Ascending aorta (tissue), 2 donors: ENCODE measurements at regions not wholly inside any gene's neighbourhood (a gene's known extent, or its start where the extent isn't known, plus 50 kb on each side); places are given as distances from the start of the nearest gene placed in this dataset.

Experiments
- DNase-seq, 2 donors: peaks; one replicate each; pipeline ENCODE4 v3.0.0-alpha.2; 2019; ENCODE audit warnings: low spot score in 2 of 2
- H3K27ac ChIP-seq, 2 donors: fragments of 200-600 bp; sonication (generic); one replicate each; pipeline ENCODE4 v1.5.1; 2016 to 2017; ENCODE audit warnings: mild to moderate bottlenecking in 1 of 2
- H3K27me3 ChIP-seq: fragments of 200-600 bp; sonication (generic); one replicate; pipeline ENCODE4 v1.5.1; 2017
- H3K36me3 ChIP-seq, 2 donors: fragments of 200-600 bp; sonication (generic); one replicate each; pipeline ENCODE4 v1.5.1; 2016
- H3K4me1 ChIP-seq, 2 donors: fragments of 200-600 bp; sonication (generic); one replicate each; pipeline ENCODE4 v1.5.1; 2016 to 2017; ENCODE audit warnings: mild to moderate bottlenecking in 1 of 2
- H3K4me3 ChIP-seq, 2 donors: fragments of 200-600 bp; sonication (generic); one replicate each; pipeline ENCODE4 v1.5.1; 2016 to 2017; ENCODE audit warnings: mild to moderate bottlenecking in 1 of 2
- H3K9me3 ChIP-seq, 2 donors: fragments of 200-600 bp; sonication (generic); one replicate each; pipeline ENCODE4 v1.5.1; 2016
- CTCF ChIP-seq, 3 experiments: fragments of 200-600 bp in 2 of 3; fragments of 450-650 bp in 1 of 3; sonication (generic) in 2 of 3; IDR thresholded peaks; one replicate each; pipeline ENCODE4 v1.5.1; 2016 to 2019; ENCODE audit warnings: antibody characterized with exemption in 3 of 3, mild to moderate bottlenecking in 1 of 3, moderate library complexity in 1 of 3
- intact Hi-C: fragments of 100-400 bp; cut with DNase I; formaldehyde crosslinking; loops from one replicate; pipeline ENCODE4 v1.15.1; 2023

DNA sequence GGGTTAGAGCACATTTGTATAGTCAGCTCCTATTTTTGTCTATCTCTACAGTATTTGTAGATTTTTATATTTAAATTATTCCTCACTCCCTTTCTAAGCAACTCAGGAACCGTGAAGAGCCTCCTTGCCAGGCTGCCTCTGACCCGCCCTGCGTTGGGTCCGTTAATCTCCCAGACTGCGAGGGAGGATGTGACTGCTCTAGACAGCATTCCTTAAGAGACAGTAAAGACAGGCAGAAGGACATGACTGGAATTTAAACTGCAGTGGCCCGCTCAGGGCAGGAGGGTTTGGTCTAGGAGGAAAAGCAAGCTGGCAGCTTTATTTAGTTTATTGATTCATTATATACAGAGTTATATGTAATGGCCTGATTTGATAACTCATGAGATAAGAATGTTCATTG, 413.7 kb downstream of the TMEM135 start:
- DNase-seq = no peak
- Histone ChIP-seq H3K9me3 (no peaks in the 10 kb centered on the region), H3K36me3 (no peaks in the 10 kb centered on the region), H3K27me3 (no peaks in the 10 kb centered on the region), H3K4me3 (no peak overlapping the region), H3K27ac (no peak overlapping the region), H3K4me1 (no peaks in the 10 kb centered on the region)
- TF ChIP-seq CTCF (IDR thresholded peaks at IDR 0.05) = no peak
- intact Hi-C loops = no loop called here

DNA sequence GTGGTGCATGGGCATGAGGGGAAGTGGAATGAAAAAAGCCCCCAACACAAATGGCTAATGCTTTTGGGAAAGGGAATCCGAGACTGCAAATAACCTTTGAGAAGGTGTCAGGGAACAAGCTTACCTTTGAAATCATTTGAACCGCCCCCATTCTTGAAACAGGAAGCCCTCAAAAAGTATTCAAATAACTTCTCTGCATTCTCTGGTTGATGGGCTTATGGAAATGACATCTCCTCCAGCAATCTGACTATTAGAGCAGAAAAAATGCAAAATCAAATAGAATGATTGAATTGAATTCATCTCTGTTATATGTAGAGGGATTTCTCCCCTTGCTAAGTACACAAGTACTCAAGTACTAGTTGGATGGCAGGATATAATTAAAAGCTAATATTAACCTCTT, 409.9 kb downstream of the TMEM135 start:
- Histone ChIP-seq H3K27ac (no peak overlapping the region), H3K4me3 (no peak overlapping the region), H3K27me3 (no peaks in the 10 kb centered on the region), H3K9me3 (no peaks in the 10 kb centered on the region), H3K36me3 (no peaks in the 10 kb centered on the region), H3K4me1 (no peaks in the 10 kb centered on the region)
- DNase-seq = no peak
- TF ChIP-seq CTCF (IDR thresholded peaks at IDR 0.05) = no peak
- intact Hi-C loops = no loop called here

- intact Hi-C loops = no loop called here
- H3K9me3 ChIP-seq = no peaks in the 10 kb centered on the region
- no peak overlapping the region for H3K27ac ChIP-seq
- DNase-seq = no peak
- H3K36me3 ChIP-seq = no peaks in the 10 kb centered on the region
- TF ChIP-seq CTCF (IDR thresholded peaks at IDR 0.05) = no peak
- H3K4me3 ChIP-seq = no peak overlapping the region
- no peaks in the 10 kb centered on the region for H3K27me3 ChIP-seq
- peaks cover 0 to 13% of the 10 kb centered on the region in 2 donors for H3K4me1 ChIP-seq
These were observed 407.3 kb downstream of the TMEM135 start for GRCh38 chr11:87444993-87445392.

DNA sequence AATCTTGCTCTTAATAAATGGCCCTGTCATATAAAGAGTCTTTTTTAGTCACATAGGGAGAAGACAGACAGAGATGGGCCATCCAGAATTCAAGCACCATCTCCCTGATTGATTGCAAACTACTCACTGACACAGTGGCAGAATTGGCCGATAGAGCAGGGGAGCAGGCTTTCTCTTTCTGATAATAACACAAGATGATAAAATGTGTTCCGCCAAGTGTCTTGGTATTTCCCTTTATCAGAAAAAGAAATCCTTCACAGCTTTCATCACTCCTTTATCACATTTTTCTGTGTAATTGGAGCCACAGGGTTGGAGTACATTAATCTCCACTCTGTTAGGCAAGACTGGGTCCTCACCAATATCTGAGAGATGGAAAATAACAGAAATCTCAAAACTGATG, 406.0 kb downstream of the TMEM135 start:
- no peak for DNase-seq
- no peak for TF ChIP-seq CTCF (IDR thresholded peaks at IDR 0.05)
- Histone ChIP-seq H3K4me3 (no peak overlapping the region), H3K27me3 (no peaks in the 10 kb centered on the region), H3K36me3 (no peaks in the 10 kb centered on the region), H3K4me1 (peaks cover 0 to 13% of the 10 kb centered on the region in 2 donors), H3K9me3 (no peaks in the 10 kb centered on the region), H3K27ac (no peak overlapping the region)
- intact Hi-C loops = no loop called here

GRCh38 chr11:87440076-87440770, 402.5 kb downstream of the TMEM135 start:
- intact Hi-C loops = no loop called here
- no peak for DNase-seq
- Histone ChIP-seq H3K4me1 (peaks cover 0 to 13% of the 10 kb centered on the region in 2 donors), H3K27ac (peak overlapping the region; percentile 5 to 33), H3K9me3 (no peaks in the 10 kb centered on the region), H3K4me3 (no peak overlapping the region), H3K36me3 (no peaks in the 10 kb centered on the region), H3K27me3 (no peaks in the 10 kb centered on the region)
- no peak for TF ChIP-seq CTCF (IDR thresholded peaks at IDR 0.05)

GRCh38 chr11:87438416-87438815, 400.7 kb downstream of the TMEM135 start:
- DNase-seq = no peak
- no peak overlapping the region for H3K4me3 ChIP-seq
- no peaks in the 10 kb centered on the region for H3K36me3 ChIP-seq
- TF ChIP-seq CTCF (IDR thresholded peaks at IDR 0.05) = no peak
- H3K27ac ChIP-seq = no peak overlapping the region
- no peaks in the 10 kb centered on the region for H3K9me3 ChIP-seq
- H3K4me1 ChIP-seq = peaks cover 0 to 13% of the 10 kb centered on the region in 2 donors
- intact Hi-C loops = no loop called here
- H3K27me3 ChIP-seq = no peaks in the 10 kb centered on the region
